T-helper 22 cell (primary cell): ENCODE measurements at regions not wholly inside any gene's neighbourhood (a gene's known extent, or its start where the extent isn't known, plus 50 kb on each side); places are given as distances from the start of the nearest gene placed in this dataset.
"Not testable (repeated sequence)": the region's sequence is repeated elsewhere in the genome, so short reads cannot be mapped to it uniquely, and the experiment has no call there.

Experiments used
- DNase-seq: peaks from one replicate; pipeline ENCODE4 v3.0.0-alpha.2; 2020; ENCODE audit warnings: low read depth

DNA sequence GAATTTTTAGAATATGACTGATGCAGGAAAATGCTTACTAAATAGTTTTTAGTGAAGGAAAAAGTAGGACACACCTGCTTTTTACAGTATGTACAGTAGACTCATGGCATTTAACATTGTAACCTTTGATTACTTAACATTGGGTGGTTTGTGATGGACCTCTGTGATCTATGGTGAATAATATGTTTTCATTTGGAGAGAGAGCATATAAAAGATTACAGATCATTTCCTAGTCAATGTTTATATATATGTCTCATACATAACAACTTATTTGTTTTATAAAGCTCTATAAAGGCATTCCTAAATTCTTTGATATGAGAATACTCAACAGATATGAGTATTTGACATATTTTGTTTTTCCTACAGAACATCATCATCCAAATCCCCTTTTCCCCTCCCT lies 129.3 kb upstream of the PDE7B start:
- no peak for DNase-seq

DNA sequence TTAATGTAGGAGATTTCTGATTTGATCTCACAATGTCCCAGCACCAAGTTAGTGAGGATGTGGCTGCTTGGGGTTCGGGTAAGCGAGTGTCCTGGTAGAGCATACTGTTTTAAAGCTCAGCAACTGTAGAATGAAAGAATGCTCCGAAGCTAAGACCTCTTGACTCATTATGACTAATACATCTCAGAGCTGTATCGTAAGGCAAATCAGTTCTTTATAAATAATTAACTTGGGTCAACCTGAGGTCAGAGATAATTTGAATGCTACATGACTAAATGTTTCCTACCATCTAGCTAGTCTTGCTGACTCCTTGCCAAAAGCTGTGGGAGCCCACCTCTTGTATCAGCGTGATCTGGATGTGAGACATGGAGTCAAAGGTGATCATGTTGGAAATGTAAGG lies 128.8 kb upstream of the PDE7B start:
- DNase-seq, result no peak

DNA sequence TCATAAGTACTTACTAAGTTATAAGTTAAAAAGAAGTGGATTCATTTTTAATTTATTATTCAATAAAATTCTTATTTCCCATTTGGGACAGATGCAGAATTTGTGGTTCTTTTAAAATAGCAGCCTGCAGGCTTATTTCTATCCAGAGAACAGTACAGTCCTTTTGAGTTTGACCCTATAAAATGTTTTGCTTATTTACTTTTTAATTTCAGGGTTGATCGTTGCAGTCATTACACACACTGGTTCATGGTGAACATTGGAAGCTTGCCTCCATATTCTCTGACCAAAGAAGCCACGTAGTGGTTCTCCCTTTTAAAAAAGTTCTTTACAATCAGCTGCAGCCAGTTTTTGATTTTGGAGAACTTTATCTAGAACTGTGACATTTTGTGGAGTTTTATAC lies 122.9 kb upstream of the PDE7B start:
- DNase-seq, result no peak

DNA sequence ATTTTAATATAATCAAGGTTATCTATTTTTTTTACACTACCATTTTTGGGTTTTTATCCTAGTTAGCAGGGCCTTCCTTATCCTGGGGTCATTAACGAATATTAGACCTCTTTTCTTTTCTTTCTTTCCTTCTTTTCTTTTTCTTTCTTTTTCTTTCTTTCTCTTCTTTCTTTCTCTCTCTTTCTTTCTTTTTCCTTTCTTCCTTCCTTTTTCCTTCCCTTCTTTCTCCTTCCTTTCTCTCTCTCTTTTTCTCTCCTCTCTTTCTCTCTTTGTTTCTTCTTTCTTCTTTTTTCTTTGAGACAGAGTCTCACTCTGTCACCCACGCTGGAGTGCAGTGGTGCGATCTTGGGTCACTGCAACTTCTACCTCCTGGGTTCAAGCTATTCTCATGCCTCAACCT lies 120.4 kb upstream of the PDE7B start:
- DNase-seq, result no peak

DNA sequence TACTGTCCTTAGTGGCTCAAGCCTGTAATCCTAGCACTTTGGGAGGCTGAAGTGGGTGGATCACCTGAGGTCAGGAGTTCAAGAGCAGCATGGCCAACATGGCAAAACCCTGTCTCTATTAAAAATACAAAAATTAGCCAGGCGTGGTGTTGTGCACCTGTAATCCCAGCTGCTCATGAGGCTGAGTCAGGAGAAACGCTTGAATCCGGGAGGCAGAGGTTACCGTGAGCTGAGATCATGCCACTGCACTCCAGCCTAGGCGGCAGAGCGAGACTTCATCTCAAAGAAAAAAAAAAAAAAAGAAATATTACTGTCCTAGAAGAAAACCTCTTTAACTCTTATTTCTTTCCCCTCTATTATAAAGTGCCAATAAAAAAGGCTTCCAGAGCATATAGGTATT lies 115.2 kb upstream of the PDE7B start:
- DNase-seq, result not testable (repeated sequence)

DNA sequence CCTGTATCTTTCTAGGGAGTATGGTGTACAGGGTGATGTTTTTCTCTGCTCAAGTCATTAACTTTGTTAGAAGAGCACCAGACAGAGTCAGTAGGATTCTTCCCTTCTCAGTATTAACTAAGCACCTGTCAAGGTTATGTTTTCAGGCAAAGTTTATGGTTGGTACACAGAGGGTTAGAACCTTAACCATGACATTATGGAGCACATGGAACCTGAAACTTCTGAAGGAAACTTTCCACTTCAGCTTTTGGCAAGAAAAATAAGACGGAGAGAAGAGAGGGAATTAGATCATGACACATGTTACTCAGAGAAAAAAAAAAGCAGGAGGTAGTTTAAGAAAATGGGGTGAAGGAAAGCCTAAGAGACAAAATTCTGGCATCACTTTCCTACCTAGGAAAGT lies 112.9 kb upstream of the PDE7B start:
- no peak for DNase-seq

DNA sequence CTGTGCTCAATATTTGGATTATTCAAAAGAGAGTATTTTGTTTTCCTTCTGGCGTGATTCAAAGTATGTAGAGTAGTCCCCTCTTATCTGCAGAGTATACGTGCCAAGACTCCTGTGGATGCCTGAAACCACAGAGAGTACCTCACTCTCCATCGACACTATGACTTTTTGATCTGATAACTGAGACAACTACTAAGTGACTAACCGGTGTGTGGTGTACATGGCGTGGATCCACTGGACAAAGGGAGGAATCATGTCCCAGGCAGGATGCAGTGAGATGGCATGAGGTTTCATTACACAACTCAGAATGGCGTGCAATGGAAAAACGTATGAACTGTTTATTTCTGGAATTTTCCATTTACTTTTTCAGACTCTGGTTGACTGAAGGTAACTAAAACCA lies 112.2 kb upstream of the PDE7B start:
- no peak for DNase-seq

DNA sequence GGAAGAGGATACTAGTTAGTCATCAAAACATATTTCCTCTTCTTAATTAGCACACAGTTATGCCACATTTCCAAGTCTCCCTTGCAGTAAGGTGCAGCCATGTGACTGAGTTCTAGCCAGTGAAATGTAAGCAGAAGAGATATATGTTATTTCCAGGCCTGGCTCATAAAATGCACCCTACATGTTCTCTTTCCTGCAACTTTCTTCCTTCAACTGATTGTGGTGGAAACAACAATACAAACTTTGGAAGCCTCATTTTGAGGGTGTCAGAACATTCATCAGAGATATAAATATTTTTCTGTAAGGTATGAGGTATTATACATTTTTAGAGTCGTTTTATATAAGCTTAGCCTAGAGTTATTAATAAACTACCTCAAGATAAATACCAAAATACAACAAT lies 110.9 kb upstream of the PDE7B start:
- DNase-seq, result no peak

DNA sequence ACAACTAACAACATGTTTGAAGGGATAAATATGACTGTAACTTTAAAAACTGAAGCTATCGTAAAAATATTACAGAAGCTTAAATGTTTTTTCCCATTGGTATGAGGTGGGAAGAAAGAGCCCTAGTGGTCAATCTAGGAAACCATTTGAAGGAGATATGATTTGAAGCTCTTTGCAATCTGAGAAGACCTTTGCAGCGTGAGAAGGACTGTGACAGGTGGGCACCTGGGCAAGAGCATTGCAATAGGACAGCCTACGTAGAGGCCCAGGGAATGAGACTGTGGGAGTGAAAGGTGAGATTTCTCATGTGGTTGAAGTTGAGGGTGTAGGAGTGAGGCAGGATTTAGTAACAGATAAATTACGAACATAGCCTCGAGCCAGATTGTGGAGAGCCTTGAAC lies 108.0 kb upstream of the PDE7B start:
- no peak for DNase-seq

DNA sequence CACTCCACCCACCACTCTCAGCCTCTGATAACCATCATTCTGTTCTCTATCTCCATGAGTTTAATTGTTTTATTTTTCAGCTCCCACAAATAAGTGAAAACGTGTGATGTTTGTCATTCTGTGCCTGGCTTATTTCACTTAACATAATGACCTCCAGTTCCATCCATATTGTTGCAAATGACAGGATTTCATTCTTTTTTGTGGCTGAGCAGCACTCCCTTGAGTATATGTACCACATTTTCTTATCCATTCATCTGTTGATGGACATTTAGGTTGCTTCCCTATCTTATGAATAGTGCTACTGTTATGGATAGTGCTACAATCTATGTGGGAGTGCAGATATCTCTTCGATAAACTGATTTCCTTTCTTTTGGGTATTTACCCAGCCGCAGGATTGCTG lies 103.3 kb upstream of the PDE7B start:
- DNase-seq, result no peak

DNA sequence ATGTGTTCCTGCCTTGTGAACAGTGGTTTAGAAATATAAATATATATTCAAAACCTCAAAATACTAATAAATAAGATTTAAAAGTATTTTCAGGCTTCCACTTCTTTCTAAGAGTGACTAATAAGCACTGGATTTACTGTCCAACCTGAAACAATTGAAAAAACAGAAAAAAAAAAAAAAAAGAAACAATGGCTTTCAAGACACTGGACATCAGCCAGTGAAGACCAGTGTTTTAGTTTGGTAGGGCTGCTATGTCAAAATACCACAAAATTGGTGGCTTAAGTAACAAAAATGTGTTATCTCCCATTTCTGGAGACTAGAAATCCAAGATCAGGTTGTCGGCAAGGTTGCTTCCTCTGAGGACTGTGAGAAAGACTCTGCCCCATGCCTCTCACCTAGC lies 101.4 kb upstream of the PDE7B start:
- DNase-seq, result no peak

DNA sequence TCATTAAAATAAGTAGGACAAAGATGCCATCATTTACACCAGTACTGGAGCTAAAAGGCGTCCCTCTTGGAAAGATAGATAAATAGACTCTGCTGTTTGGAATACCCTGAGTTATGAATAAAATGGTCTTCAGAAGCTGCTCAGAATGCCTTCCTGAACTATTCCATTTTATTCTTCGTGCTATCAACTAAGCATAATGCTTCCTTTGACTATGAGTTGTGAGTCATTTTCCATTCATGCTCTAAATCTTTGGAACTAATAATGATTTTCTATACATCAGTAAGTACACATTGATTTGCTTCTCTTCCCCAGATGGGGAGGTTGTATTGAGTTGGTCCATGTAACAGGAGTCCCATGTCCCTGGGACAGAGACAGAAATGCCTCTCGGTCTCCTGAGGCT lies 98.3 kb upstream of the PDE7B start:
- no peak for DNase-seq

DNA sequence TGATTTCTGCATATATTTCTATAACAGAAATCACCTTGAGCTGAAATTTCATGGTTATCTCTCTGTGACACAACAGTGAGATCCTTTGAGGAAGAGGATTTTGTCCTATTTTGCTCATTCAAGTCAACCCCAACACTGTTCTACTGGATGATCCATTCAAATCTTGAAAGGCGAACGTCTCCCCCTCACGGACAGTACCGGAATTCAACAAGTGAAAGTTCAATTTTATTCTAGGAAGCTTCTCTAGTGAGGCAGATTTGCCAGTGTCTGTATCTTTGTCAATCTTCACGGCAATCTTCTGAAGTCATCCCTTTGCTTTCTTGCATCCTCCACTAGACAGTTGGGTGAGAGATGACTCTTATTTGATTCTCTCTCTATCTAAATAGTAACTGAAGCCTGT lies 91.7 kb upstream of the PDE7B start:
- no peak for DNase-seq

DNA sequence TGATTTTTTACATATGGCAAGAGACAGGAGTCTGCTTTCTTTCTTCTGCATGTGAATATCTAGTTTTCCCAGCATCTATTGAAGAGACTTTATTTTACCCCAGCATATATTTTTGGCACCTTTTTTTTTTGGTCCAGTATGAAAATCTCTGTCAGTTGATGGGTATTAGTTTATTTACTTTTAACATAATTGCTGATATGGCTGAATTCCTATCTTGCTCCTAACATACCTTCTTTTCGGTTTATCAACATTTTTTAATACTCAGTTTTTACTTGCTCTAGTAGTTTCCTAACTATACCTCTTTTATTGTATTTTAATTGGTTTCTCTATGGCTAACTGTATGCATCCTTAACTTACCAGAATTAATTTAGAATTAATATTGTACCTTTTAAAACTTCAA lies 77.5 kb upstream of the PDE7B start:
- no peak for DNase-seq

DNA sequence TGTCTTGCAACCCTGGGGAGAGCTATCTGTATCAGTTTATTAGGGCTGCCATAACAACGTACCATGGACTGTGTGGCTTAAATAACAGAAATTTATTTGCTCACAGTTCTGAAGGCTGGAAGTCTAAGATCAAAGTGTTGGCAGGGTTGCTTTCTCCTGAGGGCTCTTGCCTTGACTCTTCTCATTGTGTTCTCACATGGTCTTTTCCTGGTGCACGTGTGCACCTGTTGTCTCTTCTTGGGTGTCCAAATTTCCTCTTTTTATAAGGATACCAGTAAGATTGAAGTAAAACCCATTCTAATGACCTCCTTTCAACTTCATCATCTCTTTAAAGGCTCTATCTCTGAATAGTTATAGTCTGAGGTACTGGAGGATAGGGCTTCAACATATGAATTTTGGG lies 72.3 kb upstream of the PDE7B start:
- no peak for DNase-seq

DNA sequence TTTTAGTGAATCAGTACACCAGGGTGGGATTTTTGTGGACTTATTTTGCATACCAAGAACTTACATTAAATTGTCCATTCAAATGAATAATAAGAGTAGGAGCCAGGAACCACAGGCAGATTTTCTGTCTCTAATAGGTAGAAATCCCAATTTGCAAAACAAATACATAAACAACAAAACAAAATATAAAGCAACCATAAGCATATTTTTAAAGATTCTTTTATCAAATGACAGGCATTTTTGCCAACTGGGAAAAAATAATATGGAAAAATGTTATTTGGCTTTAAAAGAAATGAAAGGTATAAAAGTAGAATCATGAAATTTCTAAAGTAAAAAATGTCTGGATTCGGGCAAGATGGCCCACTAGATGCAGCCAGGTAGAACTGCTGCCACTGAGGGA lies 71.2 kb upstream of the PDE7B start:
- no peak for DNase-seq

DNA sequence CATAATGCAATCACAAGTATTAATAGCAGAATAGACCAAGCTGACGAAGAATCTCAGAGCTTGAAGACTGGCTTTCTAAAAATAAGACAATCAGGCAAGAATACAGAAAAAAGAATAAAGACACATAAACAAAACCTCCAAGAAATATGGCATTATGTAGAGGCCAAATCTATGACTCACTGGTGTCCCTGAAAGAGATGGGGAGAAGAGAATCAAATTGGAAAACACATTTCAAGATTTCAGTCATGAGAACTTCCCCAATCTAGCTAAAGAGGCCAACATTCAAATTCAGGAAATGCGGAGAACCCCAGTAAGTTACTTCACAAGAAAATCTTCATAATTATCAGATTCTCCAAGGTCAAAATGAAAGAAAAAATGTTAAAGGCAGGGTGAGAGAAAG lies 69.0 kb upstream of the PDE7B start:
- DNase-seq, result no peak

DNA sequence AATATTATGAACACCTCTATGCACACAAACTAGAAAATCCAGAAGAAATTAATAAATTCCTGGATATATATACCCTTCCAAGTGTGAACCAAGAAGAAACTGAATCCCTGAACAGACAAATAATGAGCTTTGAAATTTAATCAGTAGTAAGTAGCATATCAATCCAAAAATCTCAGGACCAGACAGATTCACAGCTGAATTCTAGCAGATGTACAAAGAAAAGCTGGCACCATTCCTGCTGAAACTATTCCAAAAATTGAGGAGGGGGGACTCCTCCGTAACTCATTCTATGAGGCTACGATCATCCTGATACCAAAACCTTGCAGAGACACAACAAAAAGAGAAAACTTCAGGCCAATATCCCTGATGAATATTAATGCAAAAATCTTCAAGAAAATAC lies 67.0 kb upstream of the PDE7B start:
- no peak for DNase-seq

DNA sequence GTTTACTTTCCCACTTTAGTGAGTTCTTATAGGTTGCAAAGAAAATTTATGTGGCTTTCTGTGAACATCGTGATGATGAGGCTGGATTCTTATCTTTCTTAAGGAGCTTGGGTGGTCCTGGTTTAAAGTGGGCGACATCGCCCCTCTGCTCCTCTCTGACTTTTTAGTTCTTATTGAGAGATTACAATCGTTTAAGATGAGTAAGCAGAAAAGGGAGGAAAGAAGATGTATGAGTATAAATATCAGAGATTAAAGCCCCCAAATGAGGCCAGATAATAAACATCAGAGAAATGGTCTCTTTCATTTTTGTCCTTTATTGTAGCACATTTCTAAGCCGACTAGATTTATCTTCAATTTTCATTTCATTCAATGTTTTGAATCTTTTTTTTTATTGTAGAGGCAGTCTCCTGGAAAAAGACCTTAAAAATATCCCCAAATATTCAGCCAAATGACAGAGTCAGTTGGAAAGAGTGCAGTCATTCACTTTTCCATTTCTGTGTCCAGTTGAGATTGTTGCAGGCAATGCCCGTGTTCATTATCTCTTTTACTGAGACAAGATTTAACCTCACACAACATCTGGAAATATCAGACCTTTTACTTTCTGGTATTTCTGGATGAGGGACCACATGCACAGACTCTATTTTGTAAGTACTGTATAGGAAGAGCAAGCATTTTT lies 62.0 kb upstream of the PDE7B start:
- DNase-seq, result no peak

DNA sequence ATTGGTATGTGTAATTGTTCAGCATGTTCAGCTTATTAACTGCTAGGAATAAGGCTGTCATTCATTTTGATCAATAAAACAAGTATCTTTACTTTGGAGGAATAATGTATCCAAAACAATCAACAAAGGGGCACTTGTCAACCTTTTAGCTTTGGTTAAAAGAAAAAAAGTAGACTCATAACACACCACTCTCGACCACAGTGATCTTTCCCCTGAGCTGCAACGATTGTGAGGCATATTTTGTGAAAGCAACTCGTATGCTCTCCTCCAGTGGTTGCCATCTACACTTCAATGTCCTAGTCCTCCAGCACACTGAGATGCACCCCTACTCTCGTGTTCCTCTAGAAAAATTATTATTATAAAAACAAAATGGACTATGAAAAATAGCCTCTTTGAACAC lies 60.1 kb upstream of the PDE7B start:
- DNase-seq, result no peak

DNA sequence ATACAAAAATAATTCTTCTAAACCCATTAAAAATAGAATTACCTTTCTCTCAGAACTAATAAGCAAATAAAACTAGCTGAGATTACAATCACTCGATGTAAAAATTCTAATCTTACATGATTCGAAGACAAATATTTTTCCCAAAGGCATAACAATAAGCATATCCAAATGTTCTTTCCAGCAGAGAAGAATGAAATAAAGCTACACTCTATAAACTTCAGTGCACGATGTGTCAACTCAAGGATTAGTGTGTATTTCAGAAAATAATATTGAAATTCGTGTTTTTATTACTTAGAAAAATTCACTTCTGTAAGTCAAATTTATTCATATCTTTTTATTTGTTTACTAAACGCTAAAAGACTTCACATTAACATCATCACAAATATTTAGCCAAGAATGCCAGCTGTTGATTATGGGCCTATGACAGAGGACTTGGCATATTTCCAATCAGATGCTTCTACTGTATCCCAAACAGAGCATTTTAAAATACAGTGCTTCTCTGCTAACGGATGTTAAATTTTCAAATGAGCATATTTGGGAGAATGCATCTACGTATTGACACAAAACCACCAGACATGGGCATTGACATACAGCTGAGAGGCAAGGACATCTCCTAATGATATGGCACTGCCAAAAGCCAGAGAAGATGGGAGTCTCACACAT lies 54.7 kb upstream of the PDE7B start:
- no peak for DNase-seq

DNA sequence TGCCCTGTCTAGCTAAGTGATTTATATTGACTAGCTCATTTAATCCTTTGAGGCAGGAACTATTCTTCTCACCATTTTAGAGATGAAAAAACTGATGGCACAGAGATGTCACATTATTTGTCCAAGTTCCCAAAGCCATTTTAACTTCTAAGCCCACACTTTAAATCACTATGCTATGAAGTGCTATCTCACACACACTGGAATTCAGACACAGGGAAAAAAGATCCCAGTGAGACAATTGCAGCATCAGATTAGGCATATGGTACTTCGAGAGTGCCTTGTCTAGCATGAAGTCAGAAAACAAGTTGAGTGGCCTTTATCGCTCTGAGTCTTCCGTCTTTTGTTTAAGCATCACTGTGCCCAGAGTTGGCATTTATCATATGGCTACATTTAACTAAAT lies 54.1 kb upstream of the PDE7B start:
- no peak for DNase-seq

DNA sequence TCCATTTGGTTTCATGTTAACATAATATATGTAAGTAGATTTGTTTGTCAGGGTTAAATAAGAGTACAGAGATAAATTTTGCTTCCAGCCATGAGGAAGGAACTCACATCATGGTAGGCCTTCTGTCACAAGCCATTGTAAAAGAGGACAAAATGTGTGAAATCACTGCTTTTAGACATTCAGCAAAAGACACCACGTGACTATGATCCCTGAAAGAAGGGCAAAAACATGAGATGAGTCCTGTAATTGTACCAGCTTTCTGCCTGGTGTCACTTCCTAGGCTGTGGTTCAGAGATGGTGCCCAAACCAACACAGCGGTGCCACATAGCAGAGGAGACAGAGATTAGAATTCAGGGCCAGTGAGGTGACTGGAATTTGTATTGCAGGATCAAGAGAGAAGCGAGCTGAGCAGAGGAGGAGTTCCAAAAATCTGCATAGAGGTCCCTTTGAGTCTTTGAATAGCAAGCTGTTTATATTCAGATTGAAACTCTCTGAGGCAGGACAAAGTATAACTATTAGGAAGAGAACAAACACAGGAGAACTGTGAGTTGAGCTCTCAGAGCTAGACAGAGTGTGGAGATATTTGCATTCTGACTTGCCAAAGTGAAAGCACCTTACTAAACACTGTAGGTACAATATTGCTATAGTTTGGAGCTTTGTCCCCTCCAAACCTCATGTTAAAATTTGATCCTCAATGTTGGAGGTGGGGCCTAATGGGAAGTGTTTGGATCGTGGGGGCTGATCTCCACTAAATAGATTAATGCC lies 52.6 kb upstream of the PDE7B start:
- no peak for DNase-seq
